ENCODE measurements at regions not wholly inside any gene's neighbourhood (a gene's known extent, or its start where the extent isn't known, plus 50 kb on each side); places are given as distances from the start of the nearest gene placed in this dataset.

DNA sequence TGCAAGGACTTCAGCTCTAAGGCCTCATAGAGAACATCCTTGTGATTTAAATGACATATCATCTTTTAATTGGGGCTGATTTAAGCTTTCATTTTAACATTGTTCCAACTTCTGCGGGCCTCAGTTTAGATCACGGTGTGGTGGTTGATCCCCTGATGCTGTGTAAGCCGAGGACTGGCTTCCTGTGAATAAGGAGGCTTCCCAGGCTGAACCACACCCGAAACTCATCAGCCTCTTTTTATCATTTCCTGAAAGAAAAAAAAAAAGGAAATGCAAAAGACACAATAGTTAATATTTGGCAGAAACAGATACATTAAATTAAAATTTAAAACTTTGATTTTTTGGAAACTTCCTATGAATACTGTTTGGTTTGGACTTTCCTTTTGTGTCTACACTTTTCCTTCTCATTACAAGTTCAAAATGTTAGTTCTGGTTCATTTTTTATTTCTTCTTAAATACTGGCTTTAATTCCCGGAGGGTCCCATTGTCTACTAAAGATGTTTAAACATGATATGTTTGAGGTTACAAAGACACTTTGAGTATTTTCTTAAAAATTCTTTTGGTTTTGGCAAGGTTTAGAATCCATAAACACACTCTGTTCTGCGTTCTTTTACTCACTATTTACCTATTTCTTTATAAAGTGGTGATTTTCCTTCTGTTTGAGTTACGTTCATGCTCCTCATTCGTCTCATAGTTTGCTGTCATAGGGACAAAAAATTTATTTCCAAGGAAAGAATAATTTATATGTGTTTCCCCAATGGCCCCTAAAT lies 230.0 kb upstream of the SULF2 start:
- Histone ChIP-seq H3K4me1 (no peaks in the 10 kb centered on the region), H3K9me3 (peaks cover 0 to 14% (median 10%) of the 10 kb centered on the region in 3 donors), H3K27ac (no peak overlapping the region), H3K4me3 (no peak overlapping the region), H3K36me3 (no peaks in the 10 kb centered on the region), H3K27me3 (peaks cover 0 to 15% of the 10 kb centered on the region in 2 donors)
- intact Hi-C loops (cut with DNase I; ENCODE audit: low total_unique reads), result no loop called here
- DNase-seq, result no peak
- TF ChIP-seq, protein P1, sequence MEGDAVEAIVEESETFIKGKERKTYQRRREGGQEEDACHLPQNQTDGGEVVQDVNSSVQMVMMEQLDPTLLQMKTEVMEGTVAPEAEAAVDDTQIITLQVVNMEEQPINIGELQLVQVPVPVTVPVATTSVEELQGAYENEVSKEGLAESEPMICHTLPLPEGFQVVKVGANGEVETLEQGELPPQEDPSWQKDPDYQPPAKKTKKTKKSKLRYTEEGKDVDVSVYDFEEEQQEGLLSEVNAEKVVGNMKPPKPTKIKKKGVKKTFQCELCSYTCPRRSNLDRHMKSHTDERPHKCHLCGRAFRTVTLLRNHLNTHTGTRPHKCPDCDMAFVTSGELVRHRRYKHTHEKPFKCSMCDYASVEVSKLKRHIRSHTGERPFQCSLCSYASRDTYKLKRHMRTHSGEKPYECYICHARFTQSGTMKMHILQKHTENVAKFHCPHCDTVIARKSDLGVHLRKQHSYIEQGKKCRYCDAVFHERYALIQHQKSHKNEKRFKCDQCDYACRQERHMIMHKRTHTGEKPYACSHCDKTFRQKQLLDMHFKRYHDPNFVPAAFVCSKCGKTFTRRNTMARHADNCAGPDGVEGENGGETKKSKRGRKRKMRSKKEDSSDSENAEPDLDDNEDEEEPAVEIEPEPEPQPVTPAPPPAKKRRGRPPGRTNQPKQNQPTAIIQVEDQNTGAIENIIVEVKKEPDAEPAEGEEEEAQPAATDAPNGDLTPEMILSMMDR (IDR thresholded peaks at IDR 0.05), result no peak

- Histone ChIP-seq H3K27me3 (peaks cover 0 to 5% of the 10 kb centered on the region in 2 donors), H3K4me1 (no peaks in the 10 kb centered on the region), H3K27ac (no peak overlapping the region), H3K4me3 (no peak overlapping the region), H3K9me3 (peaks cover 0 to 14% (median 10%) of the 10 kb centered on the region in 3 donors), H3K36me3 (no peaks in the 10 kb centered on the region)
- intact Hi-C loops (cut with DNase I; ENCODE audit: low total_unique reads), result no loop called here
- TF ChIP-seq, protein P1 (IDR thresholded peaks at IDR 0.05), result no peak
- DNase-seq, result no peak
Observed at GRCh38 chr20:48012401-48012974, 227.2 kb upstream of the SULF2 start.

DNA sequence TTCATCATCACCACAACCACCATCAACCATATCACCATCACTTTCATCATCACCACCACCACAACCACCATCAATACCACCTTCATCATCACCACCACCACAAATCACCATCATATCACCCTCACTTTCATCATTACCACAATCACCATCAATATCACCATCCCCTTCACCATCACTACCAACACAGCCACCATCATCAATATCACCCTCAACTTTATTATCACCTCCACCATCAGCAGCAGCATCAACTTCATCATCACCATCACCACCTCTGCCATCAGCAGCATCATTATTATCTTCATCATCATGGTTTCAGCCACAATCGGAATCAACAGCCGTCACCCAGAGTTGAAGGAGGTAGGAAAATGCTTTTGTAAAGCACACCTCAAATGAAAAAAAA lies 225.7 kb upstream of the SULF2 start:
- Histone ChIP-seq H3K27me3 (no peaks in the 10 kb centered on the region), H3K4me1 (no peaks in the 10 kb centered on the region), H3K4me3 (no peak overlapping the region), H3K9me3 (peaks cover 0 to 14% (median 10%) of the 10 kb centered on the region in 3 donors), H3K27ac (no peak overlapping the region), H3K36me3 (no peaks in the 10 kb centered on the region)
- intact Hi-C loops (cut with DNase I; ENCODE audit: low total_unique reads), result no loop called here
- TF ChIP-seq, protein P1 (IDR thresholded peaks at IDR 0.05), result no peak
- DNase-seq, result no peak

DNA sequence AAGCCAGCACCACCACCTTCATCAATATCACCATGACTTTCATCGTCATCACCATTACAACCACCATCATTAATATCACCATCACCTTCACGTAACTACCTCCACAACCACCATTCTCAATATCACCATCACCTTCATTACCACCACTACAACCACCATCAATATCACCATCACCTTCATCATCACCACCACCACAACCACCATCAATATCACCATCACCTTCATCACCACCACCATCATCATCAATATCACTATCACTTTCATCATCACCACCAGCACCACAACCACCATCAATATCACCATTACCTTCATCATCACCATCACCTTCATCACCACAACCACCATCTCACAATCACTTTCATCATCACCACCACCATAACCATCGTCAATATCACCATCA lies 225.3 kb upstream of the SULF2 start:
- H3K27ac ChIP-seq, result no peak overlapping the region
- TF ChIP-seq, protein P1 (IDR thresholded peaks at IDR 0.05), result no peak
- no peaks in the 10 kb centered on the region for H3K4me1 ChIP-seq
- H3K9me3 ChIP-seq, result peaks cover 0 to 14% (median 10%) of the 10 kb centered on the region in 3 donors
- H3K36me3 ChIP-seq, result no peaks in the 10 kb centered on the region
- H3K4me3 ChIP-seq, result no peak overlapping the region
- no peak for DNase-seq
- intact Hi-C loops (cut with DNase I; ENCODE audit: low total_unique reads), result no loop called here
- H3K27me3 ChIP-seq, result no peaks in the 10 kb centered on the region

GRCh38 chr20:48008850-48009515 lies 223.7 kb upstream of the SULF2 start:
- no peak overlapping the region for H3K27ac ChIP-seq
- no peak overlapping the region for H3K4me3 ChIP-seq
- no peaks in the 10 kb centered on the region for H3K36me3 ChIP-seq
- TF ChIP-seq, protein P1 (IDR thresholded peaks at IDR 0.05), result no peak
- peaks cover 0 to 14% (median 10%) of the 10 kb centered on the region in 3 donors for H3K9me3 ChIP-seq
- DNase-seq, result no peak
- no peaks in the 10 kb centered on the region for H3K4me1 ChIP-seq
- intact Hi-C loops (cut with DNase I; ENCODE audit: low total_unique reads), result no loop called here
- no peaks in the 10 kb centered on the region for H3K27me3 ChIP-seq
